Astrocyte of the hippocampus (primary cell): ENCODE measurements at regions not wholly inside any gene's neighbourhood (a gene's known extent, or its start where the extent isn't known, plus 50 kb on each side); places are given as distances from the start of the nearest gene placed in this dataset.
A peak's percentile ranks its signal among the peaks of the same experiment; 100 is the strongest.

Experiments
- DNase-seq: peaks from one replicate; pipeline ENCODE4 v3.0.0; 2011; ENCODE audit warnings: low read depth, low spot score

- peak; percentile 20 for DNase-seq
These were observed 132.6 kb downstream of the UCHL1 start for GRCh38 chr4:41389356-41389755.

- no peak for DNase-seq
These were observed 133.9 kb downstream of the UCHL1 start for GRCh38 chr4:41390661-41391060.

- DNase-seq, result no peak
These were observed 134.5 kb downstream of the UCHL1 start for GRCh38 chr4:41391271-41391670.

- DNase-seq, result no peak
These were observed 137.8 kb downstream of the UCHL1 start for GRCh38 chr4:41394481-41394894.

GRCh38 chr4:41396214-41396613, 139.5 kb downstream of the UCHL1 start:
- no peak for DNase-seq

GRCh38 chr4:41396869-41397268, 140.1 kb downstream of the UCHL1 start:
- DNase-seq, result no peak

GRCh38 chr4:41399231-41399630, 138.7 kb upstream of the LIMCH1 start:
- DNase-seq, result no peak

GRCh38 chr4:41400296-41400695, 137.7 kb upstream of the LIMCH1 start:
- DNase-seq, result peak; percentile 54

- DNase-seq, result no peak
These were observed 132.4 kb upstream of the LIMCH1 start for GRCh38 chr4:41405464-41406112.

- DNase-seq, result no peak
These were observed 131.8 kb upstream of the LIMCH1 start for GRCh38 chr4:41406113-41406516.

- DNase-seq, result no peak
These were observed 129.8 kb upstream of the LIMCH1 start for GRCh38 chr4:41408150-41408549.

GRCh38 chr4:41408859-41409593, 128.9 kb upstream of the LIMCH1 start:
- DNase-seq, result no peak

GRCh38 chr4:41409594-41409895, 128.4 kb upstream of the LIMCH1 start:
- DNase-seq, result no peak

- no peak for DNase-seq
These were observed 127.9 kb upstream of the LIMCH1 start for GRCh38 chr4:41410049-41410448.

GRCh38 chr4:41413670-41414411, 124.1 kb upstream of the LIMCH1 start:
- DNase-seq, result peak; percentile 39

- no peak for DNase-seq
These were observed 123.6 kb upstream of the LIMCH1 start for GRCh38 chr4:41414412-41414779.

GRCh38 chr4:41418444-41418843, 119.5 kb upstream of the LIMCH1 start:
- DNase-seq, result peak; percentile 97

GRCh38 chr4:41420541-41420940, 117.4 kb upstream of the LIMCH1 start:
- no peak for DNase-seq

- DNase-seq, result no peak
These were observed 114.8 kb upstream of the LIMCH1 start for GRCh38 chr4:41423117-41423516.

- DNase-seq, result no peak
These were observed 113.4 kb upstream of the LIMCH1 start for GRCh38 chr4:41424522-41424921.

GRCh38 chr4:41425650-41426049, 112.3 kb upstream of the LIMCH1 start:
- no peak for DNase-seq

GRCh38 chr4:41426539-41426938, 111.4 kb upstream of the LIMCH1 start:
- peak; percentile 16 for DNase-seq

GRCh38 chr4:41427306-41427882, 110.6 kb upstream of the LIMCH1 start:
- no peak for DNase-seq
